SU-DHL-6 (cell line): ENCODE measurements at regions not wholly inside any gene's neighbourhood (a gene's known extent, or its start where the extent isn't known, plus 50 kb on each side); places are given as distances from the start of the nearest gene placed in this dataset.

Experiments
- EZH2phosphoT487 ChIP-seq: fragments of 200-600 bp; sonication (generic), shearing (Covaris generic); conservative IDR thresholded peaks from 2 replicates; pipeline ENCODE4 v1.6.1; 2018; ENCODE audit warnings: mild to moderate bottlenecking, antibody characterized with exemption, low read length, moderate library complexity, mixed read lengths
- TF ChIP-seq, protein P1 (sequence below): fragments of 200-600 bp; sonication (generic); IDR thresholded peaks from one replicate; pipeline ENCODE4 v1.5.1; 2017; ENCODE audit warnings: antibody characterized with exemption, mild to moderate bottlenecking, low read length, moderate library complexity; ENCODE audit not compliant: insufficient read depth, poor library complexity, severe bottlenecking

- no peak for TF ChIP-seq EZH2phosphoT487
- TF ChIP-seq, protein P1, sequence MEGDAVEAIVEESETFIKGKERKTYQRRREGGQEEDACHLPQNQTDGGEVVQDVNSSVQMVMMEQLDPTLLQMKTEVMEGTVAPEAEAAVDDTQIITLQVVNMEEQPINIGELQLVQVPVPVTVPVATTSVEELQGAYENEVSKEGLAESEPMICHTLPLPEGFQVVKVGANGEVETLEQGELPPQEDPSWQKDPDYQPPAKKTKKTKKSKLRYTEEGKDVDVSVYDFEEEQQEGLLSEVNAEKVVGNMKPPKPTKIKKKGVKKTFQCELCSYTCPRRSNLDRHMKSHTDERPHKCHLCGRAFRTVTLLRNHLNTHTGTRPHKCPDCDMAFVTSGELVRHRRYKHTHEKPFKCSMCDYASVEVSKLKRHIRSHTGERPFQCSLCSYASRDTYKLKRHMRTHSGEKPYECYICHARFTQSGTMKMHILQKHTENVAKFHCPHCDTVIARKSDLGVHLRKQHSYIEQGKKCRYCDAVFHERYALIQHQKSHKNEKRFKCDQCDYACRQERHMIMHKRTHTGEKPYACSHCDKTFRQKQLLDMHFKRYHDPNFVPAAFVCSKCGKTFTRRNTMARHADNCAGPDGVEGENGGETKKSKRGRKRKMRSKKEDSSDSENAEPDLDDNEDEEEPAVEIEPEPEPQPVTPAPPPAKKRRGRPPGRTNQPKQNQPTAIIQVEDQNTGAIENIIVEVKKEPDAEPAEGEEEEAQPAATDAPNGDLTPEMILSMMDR = no peak
Observed at GRCh38 chr3:110123946-110124345, 786.6 kb upstream of the DPPA4 start.
